H1 (cell line): ENCODE measurements at regions not wholly inside any gene's neighbourhood (a gene's known extent, or its start where the extent isn't known, plus 50 kb on each side); places are given as distances from the start of the nearest gene placed in this dataset.

Source experiments
- EGR1 ChIP-seq: IDR thresholded peaks from 2 replicates; pipeline ENCODE4 v1.6.1; 2011; ENCODE audit warnings: low read depth, low read length, borderline replicate concordance
- GABPA ChIP-seq: IDR thresholded peaks from 2 replicates; pipeline ENCODE4 v1.6.1; 2011; ENCODE audit warnings: mild to moderate bottlenecking, low read length, moderate library complexity, borderline replicate concordance; ENCODE audit not compliant: insufficient read depth
- RBBP5 ChIP-seq: IDR thresholded peaks from 2 replicates; pipeline ENCODE4 v1.7.1; 2012; ENCODE audit warnings: low read depth, mild to moderate bottlenecking, inconsistent platforms, low read length, moderate library complexity, borderline replicate concordance
- RNF2 ChIP-seq: fragments of 200-900, 300-1000 bp; sonication (generic); IDR thresholded peaks from 2 replicates; pipeline ENCODE4 v1.7.1; 2016; ENCODE audit warnings: borderline replicate concordance, low read depth, mild to moderate bottlenecking, antibody characterized with exemption, low read length; ENCODE audit not compliant: poor library complexity, severe bottlenecking; ENCODE audit errors: missing control alignments
- SRF ChIP-seq: IDR thresholded peaks from 2 replicates; pipeline ENCODE4 v1.6.1; 2011; ENCODE audit warnings: mild to moderate bottlenecking, low read depth, low read length, moderate library complexity

- TF ChIP-seq RBBP5 = no peak
- no peak for TF ChIP-seq GABPA
- no peak for TF ChIP-seq RNF2
- TF ChIP-seq SRF = no peak
- TF ChIP-seq EGR1 = no peak
Observed at GRCh38 chr5:120771202-120771601, 307.1 kb downstream of the PRR16 start (continued).
